NCI-H748 treated with DMSO at 0.1 percent for 48 hours (cell line): ENCODE measurements at regions not wholly inside any gene's neighbourhood (a gene's known extent, or its start where the extent isn't known, plus 50 kb on each side); places are given as distances from the start of the nearest gene placed in this dataset.

Experiments used
- DNase-seq: peaks from one replicate; lab custom pipeline; 2025; lab: John Stamatoyannopoulos, UW

DNA sequence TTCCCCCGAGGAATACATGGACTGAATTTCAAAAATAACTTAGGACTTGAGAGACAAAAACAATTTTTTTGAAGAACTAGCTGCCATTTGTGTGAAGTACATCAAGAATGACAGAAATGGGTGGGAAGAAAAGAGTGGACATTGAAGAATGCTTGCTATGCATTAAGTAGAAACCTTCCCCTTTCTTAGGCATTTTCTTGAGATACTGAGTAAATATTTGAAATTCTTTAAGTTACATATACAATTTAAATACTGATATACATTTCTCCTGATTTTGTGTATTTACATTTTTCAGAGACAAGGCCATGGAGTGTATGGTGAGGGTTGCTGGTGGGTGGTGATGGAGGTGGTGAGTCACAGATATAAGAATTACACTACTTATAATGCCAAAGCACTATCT is 319.3 kb upstream of the ADAMTSL1 start:
- no peak for DNase-seq

DNA sequence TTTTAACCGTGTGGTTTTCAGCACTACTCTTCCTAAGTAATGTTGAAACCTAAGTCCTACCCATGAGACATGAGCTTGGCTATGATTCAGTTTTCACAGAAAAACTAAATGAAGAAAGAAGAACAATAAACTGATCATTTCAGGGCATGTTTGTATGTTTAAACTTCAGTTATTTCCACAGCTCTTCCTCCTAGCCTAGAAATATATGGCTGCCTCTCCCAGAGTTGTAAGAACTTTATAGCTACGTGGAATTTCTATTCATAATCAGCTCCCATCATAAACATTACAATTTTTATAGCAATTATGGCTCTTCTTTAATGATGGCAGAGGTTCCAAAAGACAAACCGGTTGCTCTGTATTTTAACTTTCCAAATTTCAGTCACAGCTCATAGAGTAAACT is 314.7 kb upstream of the ADAMTSL1 start:
- no peak for DNase-seq

DNA sequence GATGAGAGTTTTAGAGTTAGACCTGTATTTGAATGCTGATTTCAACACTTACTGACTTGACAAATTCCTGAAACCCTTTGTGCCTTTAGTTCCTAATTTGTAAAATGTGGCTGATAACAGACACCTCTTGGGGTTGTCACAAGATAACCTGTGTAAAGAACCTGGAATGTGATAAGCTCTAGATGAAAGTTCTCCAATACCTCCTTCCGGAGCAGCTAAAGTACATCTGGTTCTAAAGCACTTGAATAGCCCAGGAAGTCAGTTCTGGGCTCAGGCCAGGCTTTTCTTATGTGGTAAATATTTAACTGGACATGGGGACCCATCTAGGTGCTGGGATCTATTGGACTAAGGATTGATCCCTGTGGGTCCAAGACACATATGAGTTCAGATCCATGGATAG is 310.8 kb upstream of the ADAMTSL1 start:
- DNase-seq, result no peak

DNA sequence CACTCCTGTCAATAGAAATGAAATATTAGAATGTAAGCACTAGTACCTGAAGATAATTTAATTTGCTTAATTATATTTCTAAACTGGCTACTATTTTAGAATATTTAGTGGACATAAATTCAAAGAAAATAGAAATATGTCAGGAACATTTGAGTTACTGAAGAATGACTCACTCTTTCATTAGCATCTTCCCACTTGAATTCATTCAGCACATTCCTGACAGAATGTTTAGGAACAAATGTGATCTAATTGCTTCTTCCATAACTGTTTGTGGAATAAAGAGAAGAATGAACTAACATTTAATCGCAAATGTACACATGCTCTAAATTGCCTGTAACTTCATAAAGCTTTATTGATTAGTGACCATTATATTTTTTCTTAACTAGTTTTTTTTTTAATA is 306.2 kb upstream of the ADAMTSL1 start:
- DNase-seq, result no peak

DNA sequence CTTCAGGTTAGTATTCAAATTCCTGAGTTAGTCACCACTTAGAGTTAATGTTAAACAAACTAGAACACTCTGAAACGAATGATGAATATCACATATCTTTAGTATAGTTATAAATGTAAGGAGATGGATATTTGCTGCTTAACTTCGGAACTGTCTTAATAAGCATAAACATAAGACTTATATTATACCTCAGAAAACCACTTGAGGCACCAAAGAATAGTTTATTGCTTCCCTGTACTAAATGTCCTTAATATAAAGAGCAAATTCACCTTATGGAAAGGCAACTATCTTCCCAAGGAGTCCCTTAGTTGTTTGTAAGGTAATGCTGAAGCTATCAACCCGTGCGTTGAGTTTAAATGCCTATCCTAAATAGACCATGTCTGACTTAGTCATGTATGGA is 300.0 kb upstream of the ADAMTSL1 start:
- DNase-seq, result no peak

GRCh38 chr9:18182636-18183035 is 291.3 kb upstream of the ADAMTSL1 start:
- no peak for DNase-seq

DNA sequence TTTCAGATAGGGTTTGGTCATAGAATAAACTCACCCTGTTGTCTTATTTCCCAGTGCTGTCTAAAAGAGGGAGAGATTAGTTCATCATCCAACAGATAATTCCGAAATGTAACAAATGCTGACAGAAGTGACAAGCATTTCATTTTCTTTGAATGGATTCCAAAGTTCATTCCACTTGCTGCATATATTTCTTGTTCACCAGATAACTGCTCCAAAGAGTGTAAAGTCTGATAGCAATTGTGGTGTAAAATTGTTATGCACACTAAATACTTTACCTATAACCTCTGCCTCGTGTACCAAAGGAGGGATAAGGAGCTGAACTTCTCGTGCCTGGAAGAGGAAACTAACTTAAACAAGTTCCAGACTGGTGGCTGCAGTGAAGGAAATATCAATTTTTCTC is 290.0 kb upstream of the ADAMTSL1 start:
- no peak for DNase-seq

- DNase-seq, result no peak
These were observed 289.6 kb upstream of the ADAMTSL1 start for GRCh38 chr9:18184401-18184800.

DNA sequence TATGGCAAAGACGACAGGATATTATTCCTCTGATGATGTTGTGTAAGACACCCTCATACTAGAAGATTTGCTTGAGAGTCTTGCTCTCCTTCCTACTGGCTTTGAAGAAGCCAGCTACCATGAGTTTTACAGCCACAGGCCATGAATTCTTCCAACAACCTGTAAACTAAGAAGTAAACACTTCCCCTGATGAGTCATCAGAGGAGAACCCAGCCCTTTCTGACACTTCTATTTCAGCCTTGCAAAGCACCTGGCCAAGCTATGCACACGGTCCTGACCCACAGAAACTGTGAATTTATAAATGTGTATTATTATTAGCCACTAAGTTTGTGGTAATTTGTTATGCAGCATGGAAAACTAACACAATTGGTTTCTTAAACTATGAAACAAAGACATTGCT is 288.8 kb upstream of the ADAMTSL1 start:
- DNase-seq, result no peak

DNA sequence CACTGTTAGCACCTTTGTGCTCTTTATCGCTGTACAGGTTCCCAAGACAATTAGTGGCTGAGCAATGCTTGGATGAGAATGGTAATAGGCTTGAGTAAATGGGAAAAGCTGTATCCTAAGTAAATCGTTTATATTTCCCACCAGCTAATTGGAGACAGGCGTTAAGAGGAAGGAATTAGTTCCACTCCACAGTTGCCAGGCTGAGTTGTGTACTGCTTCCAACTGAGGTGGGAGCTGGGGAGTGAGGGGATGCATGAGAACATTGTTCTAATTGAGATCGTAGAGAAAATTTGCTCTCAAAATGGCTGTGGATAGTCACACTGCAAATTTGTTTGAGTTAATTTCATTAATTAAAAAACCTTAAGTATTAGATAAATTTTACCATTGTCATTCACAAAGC is 285.0 kb upstream of the ADAMTSL1 start:
- no peak for DNase-seq

DNA sequence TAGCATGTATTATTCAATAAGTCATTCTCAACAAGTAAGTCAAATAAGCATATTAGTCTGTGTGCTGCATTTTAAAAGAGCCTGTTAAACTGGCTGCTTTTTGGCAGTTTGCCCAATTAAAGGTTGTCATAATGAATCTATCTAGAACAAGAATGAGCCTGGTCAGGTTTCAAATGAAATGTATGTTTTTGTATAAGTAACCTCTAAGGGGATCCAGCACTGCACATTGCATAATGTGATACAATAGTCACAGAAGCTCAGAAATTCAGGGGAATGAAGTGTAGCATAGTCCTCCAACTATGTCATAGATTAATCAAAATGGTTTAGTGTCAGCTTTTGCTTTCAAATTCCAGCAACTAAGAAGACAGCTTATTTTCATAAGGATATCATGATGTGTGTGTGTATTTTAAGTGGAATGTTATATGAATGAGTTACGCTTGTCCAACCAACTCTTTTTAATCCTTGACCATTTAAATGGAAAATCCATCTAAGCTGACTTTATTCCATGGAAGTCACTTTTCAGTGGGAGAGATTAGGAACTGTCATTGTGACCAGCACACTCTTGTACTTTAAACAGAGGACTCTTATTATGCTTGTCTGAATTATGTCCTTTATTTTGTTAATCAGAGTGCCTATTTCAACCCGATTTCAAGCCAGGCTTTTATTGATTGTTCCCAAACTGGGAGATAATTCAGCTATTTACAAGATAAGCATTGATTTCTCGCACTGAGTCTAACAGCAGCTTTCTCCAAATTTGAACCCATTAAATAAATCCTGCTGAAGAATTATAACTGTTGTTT is 283.9 kb upstream of the ADAMTSL1 start:
- peak; percentile 45 for DNase-seq

DNA sequence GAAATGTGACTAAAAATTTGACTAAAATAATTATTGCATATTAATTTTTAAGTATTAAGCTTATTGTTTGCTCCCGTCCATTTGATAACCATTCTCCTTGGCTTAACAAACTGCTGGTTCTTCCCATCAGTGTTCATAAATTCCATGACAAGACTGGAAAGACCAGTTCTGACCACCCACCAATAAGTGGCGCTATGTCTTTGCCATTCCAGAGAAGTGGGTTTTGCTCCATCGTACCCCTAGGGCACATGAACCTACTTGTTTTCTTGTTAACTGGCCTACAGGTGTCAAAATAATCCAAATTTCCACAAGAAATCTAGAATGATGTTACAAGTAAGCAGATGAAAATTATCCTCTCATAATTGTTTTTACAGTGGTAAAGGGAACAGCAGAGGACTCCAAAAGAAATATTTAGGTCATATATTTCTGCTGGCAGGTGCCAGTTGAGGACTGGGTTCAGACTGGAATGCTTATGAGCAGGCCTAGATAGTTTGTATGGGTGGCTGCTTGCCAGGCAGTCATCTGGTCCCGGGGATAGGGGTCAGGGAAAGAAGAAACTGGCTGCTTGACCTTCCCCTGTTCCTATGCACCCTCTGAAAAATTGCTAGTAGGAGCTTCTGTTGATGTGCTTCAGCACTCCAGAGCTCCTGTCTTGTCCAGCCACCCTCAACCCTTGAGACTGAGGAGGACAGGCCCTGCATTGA is 283.1 kb upstream of the ADAMTSL1 start:
- DNase-seq, result no peak

- DNase-seq, result no peak
These were observed 279.6 kb upstream of the ADAMTSL1 start for GRCh38 chr9:18194316-18194715.

DNA sequence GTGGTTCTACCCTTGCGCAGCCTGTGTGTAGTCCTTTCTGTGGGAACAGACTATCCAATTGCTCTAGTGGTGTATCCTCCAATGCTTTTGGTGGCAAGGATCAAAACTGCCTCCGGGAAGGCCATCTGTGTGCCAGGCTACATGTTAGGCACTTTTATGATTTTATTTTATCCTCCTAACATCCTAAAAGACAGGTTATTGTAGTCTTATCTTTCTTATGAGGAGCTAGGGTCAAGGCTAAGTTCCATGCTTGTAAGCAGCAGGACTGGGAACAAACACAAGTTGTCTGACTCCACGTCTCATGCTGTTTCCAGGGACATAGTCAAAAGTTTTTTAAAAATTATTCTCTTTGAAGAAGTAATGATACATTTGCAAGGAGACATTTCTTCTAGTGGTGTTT is 278.7 kb upstream of the ADAMTSL1 start:
- DNase-seq, result no peak

GRCh38 chr9:18202924-18203323 is 271.0 kb upstream of the ADAMTSL1 start:
- DNase-seq, result no peak

DNA sequence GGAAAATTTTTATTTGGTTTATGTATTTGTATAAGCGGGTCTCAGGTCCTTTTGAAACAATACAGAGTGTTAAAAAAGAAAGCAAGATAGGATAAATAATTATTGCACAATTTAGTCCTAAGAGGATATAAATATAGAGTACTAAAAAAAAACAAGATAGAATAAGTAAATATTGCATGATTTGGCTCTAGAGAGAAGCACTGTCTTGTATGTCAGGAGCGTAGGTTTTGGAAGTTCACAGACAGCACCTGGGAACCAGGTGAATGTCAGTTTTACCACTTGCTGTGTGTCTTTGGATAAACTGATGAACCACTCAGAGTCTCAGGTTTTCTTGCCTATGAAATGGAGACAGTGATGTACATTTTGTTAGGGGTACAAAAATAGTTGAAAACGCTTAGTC is 266.2 kb upstream of the ADAMTSL1 start:
- no peak for DNase-seq

DNA sequence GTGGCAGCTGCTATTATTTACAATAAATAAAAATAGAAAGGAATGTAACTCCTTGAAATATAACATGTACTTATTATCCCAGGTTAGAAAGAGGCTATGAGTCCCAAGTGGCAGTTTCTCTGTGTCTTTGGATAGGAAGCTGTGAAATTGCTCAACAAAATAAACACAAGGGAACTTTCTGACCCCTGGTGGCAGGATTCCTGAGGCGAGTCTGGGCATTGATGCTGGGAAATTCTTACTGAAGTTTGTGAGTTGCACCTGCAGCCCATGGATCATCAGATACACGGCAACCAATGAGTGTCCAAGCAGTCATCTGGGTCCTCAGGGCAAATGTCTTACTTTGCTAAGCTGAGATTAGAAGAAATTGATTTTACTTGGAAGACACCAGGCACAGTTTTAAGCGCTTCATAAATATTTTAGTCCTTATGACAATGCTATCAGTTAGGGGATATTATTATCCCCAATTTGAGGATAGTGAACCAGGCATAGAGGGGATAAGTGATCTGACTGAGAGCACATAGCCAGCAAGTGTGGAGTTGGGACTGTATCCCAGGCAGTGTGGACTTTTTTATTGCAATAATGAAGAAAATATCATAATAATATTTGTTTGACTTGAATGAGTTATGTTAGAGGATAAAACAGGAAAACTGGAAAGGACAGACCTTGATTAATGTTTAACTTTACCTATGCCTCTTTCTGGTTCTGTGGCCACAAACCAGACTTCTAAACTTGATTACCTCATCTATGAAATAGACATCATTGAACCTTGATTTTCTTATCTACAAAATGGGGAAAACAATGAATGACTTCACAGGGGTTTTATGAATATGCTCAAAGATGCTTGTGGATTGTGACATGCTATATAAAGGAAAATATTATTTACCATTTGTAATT is 265.5 kb upstream of the ADAMTSL1 start:
- no peak for DNase-seq

DNA sequence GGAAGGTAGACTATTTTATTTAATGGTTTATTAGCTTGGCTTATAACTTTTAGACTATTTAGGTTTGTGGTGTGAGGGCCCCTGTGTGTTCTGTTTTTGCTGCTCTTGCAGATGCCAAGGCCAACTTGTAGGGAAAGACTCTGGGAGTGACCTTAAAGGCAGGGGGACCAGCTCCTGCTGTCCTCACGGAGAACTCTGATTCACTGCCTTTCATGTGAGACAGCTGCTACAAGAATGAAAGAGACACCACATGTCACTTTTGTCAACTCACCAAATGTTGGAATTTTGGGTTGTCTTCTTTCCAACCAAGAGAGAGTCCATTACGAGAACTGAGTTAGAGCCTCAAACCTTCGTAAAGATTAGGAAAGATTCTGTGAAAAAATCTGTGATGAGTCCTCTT is 258.3 kb upstream of the ADAMTSL1 start:
- DNase-seq, result no peak

- DNase-seq, result no peak
These were observed 257.6 kb upstream of the ADAMTSL1 start for GRCh38 chr9:18216376-18216775.

DNA sequence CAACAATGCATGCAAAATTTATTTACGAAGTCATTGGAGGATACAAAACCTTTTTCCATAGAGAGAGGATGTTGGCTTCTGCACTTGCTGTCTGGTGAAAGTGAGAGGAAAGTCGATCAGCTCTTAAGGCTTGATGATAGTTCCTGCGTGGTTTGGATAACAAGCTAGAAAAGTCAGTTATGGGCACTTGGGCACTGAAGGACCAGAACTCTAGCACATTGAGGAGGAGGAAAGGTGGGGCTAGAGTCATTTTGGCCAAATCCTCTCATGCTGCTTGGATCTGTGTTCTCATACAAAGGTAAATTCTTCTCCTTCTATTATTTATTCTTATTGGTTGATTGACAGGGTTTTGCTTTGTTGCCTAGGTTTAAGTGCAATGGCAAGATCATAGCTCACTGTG is 245.9 kb upstream of the ADAMTSL1 start:
- DNase-seq, result no peak

DNA sequence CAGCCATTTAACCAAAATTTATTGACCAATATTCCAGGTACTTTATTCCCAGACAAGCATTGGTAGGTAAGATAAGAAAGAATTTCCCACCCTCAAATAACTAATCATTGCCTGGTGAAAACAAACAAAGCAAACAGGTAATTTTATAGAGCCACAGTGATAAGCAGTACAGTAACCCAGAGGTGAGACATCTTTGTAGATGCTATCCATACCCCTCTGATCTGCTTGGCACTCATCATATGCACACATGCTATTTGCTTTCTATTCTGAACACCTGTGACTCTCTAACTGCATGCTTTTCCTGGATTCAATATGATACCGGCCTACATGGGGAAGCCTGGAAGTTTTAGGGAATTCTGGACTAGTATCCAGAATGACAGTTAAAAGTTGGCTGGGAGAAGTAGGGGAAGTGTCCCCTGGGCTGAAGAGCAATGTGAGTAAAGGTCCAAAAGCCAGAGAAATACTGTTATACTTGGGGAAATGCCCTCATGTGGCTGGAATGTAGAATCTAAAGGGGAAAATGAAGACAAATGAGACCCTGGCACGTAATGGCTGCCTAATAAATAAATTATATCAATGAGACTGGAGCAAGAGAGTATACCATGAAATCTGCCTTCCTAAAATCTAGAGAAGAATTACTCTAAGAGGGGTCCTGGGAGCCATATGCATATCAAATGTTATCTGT is 243.8 kb upstream of the ADAMTSL1 start:
- DNase-seq, result no peak

GRCh38 chr9:18233311-18233710 is 240.6 kb upstream of the ADAMTSL1 start:
- DNase-seq, result no peak
